GM23248 (cell line): ENCODE measurements at regions not wholly inside any gene's neighbourhood (a gene's known extent, or its start where the extent isn't known, plus 50 kb on each side); places are given as distances from the start of the nearest gene placed in this dataset.

Experiments used
- DNase-seq: peaks from one replicate; pipeline ENCODE4 v3.0.0-alpha.2; 2015
- H2AFZ ChIP-seq: fragments of 200-600 bp; sonication (generic); 2 replicates; pipeline ENCODE4 v1.6.1; 2016; ENCODE audit warnings: antibody characterized with exemption
- H3F3A ChIP-seq: fragments of 200-600 bp; sonication (generic); 2 replicates; pipeline ENCODE4 v1.6.1; 2016; ENCODE audit warnings: mild to moderate bottlenecking, antibody characterized with exemption, mixed run types; ENCODE audit not compliant: insufficient read depth
- H3K27ac ChIP-seq: fragments of 200-600 bp; sonication (generic); 2 replicates; pipeline ENCODE4 v1.5.1; 2016; ENCODE audit warnings: mild to moderate bottlenecking
- H3K27me3 ChIP-seq: fragments of 200-600 bp; sonication (generic); replicated peaks from 2 replicates; pipeline ENCODE4 v1.6.1; 2016; ENCODE audit warnings: mild to moderate bottlenecking; ENCODE audit not compliant: insufficient read depth
- H3K36me3 ChIP-seq: fragments of 200-600 bp; sonication (generic); 2 replicates; pipeline ENCODE4 v1.6.1; 2016; ENCODE audit warnings: low read depth, mild to moderate bottlenecking
- H3K4me1 ChIP-seq: fragments of 200-600 bp; sonication (generic); 2 replicates; pipeline ENCODE4 v1.6.1; 2016; ENCODE audit warnings: mild to moderate bottlenecking; ENCODE audit not compliant: insufficient read depth
- H3K4me2 ChIP-seq: fragments of 200-600 bp; sonication (generic); one replicate; pipeline ENCODE4 v1.6.1; 2016; ENCODE audit warnings: mild to moderate bottlenecking; ENCODE audit not compliant: unreplicated experiment
- H3K4me3 ChIP-seq: fragments of 200-600 bp; sonication (generic); 2 replicates; pipeline ENCODE4 v1.5.1; 2016; ENCODE audit warnings: mild to moderate bottlenecking
- H3K79me2 ChIP-seq: fragments of 200-600 bp; sonication (generic); 2 replicates; pipeline ENCODE4 v1.6.1; 2016; ENCODE audit warnings: mild to moderate bottlenecking; ENCODE audit not compliant: insufficient read depth
- H3K9ac ChIP-seq: fragments of 200-600 bp; sonication (generic); 2 replicates; pipeline ENCODE4 v1.6.1; 2016; ENCODE audit warnings: mild to moderate bottlenecking
- H3K9me2 ChIP-seq: fragments of 200-600 bp; sonication (generic); 2 replicates; pipeline ENCODE4 v1.6.1; 2016; ENCODE audit warnings: mixed run types, mild to moderate bottlenecking, moderate library complexity; ENCODE audit not compliant: insufficient read depth
- H3K9me3 ChIP-seq: fragments of 200-600 bp; sonication (generic); one replicate; pipeline ENCODE4 v1.6.1; 2017; ENCODE audit warnings: low read depth
- H4K20me1 ChIP-seq: fragments of 200-600 bp; sonication (generic); 2 replicates; pipeline ENCODE4 v1.6.0; 2016; ENCODE audit not compliant: insufficient read depth
- EZH2 ChIP-seq: fragments of 200-600 bp; sonication (generic); IDR thresholded peaks from 2 replicates; pipeline ENCODE4 v1.6.1; 2018; ENCODE audit warnings: antibody characterized with exemption, mild to moderate bottlenecking; ENCODE audit not compliant: insufficient read depth, poor library complexity, severe bottlenecking
- EZH2phosphoT487 ChIP-seq: fragments of 200-600 bp; sonication (generic); IDR thresholded peaks from 2 replicates; pipeline ENCODE4 v1.6.1; 2018; ENCODE audit warnings: antibody characterized with exemption, moderate library complexity, mild to moderate bottlenecking, low read depth; ENCODE audit not compliant: insufficient read depth
- WGBS, 2 experiments: methylation state at CpG; one replicate each; pipeline ENCODE4 v1.1.6; 2015 to 2017; ENCODE audit warnings: low lambda C conversion rate in 2 of 2, low coverage in 1 of 2; ENCODE audit errors: missing lambda C conversion rate in 2 of 2; 5-methylcytosine and 5-hydroxymethylcytosine counted together
- in situ Hi-C: fragments of 300-500 bp; cut with MboI; formaldehyde crosslinking; loops from 2 replicates; pipeline ENCODE4 v1.15.0; 2020

DNA sequence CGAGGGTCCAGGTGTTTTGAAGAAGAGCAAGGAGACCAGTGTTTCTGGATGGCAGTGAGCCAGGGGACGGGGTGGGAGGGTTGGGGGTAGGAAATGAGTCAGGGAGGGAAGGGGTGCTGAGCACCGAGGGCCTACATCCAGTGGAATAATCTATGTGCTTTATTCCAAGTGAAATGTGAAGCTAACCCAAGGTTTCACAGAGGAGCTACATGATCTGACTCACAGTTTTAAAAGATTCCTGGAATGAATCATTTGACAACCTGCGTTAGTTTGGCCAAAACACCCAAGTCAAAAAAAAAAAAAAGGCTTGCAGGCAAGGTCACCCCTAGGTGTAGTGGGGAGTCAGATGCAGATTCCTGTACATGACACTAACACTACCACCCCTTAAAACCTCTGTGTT is 419.7 kb upstream of the MEX3C start:
- no peaks in the 10 kb centered on the region for H3K9me3 ChIP-seq
- no peaks in the 10 kb centered on the region for H3K9me2 ChIP-seq
- H3K36me3 ChIP-seq: no peaks in the 10 kb centered on the region
- TF ChIP-seq EZH2 (no peak), EZH2phosphoT487 (no peak)
- no peak overlapping the region for H3K9ac ChIP-seq
- H3K27ac ChIP-seq: no peak overlapping the region
- DNase-seq: peak; percentile 6
- H3F3A ChIP-seq: no peaks in the 10 kb centered on the region
- 0 out of 2 replicates have a peak, but pooled peaks cover 4% of the 10 kb centered on the region for H3K4me1 ChIP-seq
- H3K4me3 ChIP-seq: no peak overlapping the region
- H3K79me2 ChIP-seq: no peaks in the 10 kb centered on the region
- H4K20me1 ChIP-seq: no peaks in the 10 kb centered on the region
- WGBS, 2 experiments: 35 to 42% methylated on average over 3 to 4 of the region's 4 CpGs
- in situ Hi-C loops: loop anchor here (25.0 kb wide), 1 partner anchor 505 kb away; no protein-coding TSS in a partner anchor
- H3K4me2 ChIP-seq: no peak overlapping the region
- H2AFZ ChIP-seq: no peak overlapping the region
- no peaks in the 10 kb centered on the region; the same call in 1 of the 2 replicates for H3K27me3 ChIP-seq

DNA sequence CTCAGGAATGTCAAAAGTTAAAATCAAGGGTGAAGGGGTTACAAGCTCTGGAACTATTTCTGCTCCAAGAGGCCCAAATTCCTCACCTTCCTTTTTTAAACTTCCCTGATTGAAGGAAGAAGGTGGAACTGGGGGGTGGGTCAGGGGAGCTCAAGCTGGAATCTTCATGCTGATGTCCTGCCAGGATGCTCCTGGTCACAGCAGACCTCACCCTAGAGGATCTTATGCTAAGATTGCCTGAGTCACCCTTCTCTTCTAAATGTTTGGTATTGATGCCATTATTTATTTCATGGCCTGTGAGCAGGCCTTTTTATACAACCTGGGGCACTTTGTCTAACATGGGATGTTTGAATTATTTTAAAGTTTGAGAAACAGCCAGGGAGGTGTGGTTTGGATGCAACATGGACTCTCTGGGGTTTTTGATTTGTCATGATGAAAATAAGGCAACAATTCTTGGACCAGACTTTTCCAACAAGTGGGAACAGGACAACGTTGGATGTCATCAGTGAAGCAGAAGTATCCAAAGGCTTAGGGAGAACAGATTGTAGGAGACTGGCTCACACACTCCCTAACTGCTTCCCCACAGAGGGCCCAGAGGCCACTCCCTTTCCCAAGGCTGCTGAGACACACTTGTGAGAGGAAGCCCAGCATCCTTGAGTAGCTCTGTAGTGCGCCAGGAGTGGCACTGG is 420.2 kb upstream of the MEX3C start:
- in situ Hi-C loops: loop anchor here (25.0 kb wide), 1 partner anchor 505 kb away; no protein-coding TSS in a partner anchor
- no peaks in the 10 kb centered on the region for H4K20me1 ChIP-seq
- 3% methylated on average over 2 of the region's 2 CpGs for whole genome bisulfite sequencing, 2 experiments
- H3K27ac ChIP-seq: no peak overlapping the region
- 0 out of 2 replicates have a peak, but pooled peaks cover 4% of the 10 kb centered on the region for H3K4me1 ChIP-seq
- no peaks in the 10 kb centered on the region for H3K36me3 ChIP-seq
- no peaks in the 10 kb centered on the region for H3K79me2 ChIP-seq
- no peak overlapping the region for H3K9ac ChIP-seq
- no peaks in the 10 kb centered on the region for H3K9me3 ChIP-seq
- no peaks in the 10 kb centered on the region; the same call in 1 of the 2 replicates for H3K27me3 ChIP-seq
- H3K9me2 ChIP-seq: no peaks in the 10 kb centered on the region
- H3K4me2 ChIP-seq: no peak overlapping the region
- TF ChIP-seq EZH2 (no peak), EZH2phosphoT487 (no peak)
- H3F3A ChIP-seq: no peaks in the 10 kb centered on the region
- no peak for DNase-seq
- no peak overlapping the region for H2AFZ ChIP-seq
- H3K4me3 ChIP-seq: no peak overlapping the region

DNA sequence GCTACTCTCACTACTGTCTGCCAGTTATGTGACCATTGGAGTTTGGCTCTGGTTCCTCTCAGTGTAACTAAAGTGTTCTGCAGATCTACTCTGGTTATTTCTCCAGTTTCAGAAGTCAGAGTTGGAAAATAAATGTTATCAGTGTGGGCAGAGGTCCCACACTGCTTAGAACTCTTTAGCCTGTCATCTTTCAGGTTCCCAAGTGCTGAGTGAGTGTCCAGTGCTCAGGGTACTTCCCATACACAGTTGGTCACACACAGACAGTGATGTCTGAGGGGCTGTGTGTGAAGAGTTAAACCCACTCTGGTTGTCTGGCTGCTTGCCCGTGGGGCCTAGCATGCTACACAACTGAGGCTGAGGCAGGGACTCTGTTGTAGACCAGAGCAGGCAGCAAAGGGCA is 421.8 kb upstream of the MEX3C start:
- TF ChIP-seq EZH2phosphoT487 (no peak), EZH2 (no peak)
- 0 out of 2 replicates have a peak, but pooled peaks cover 4% of the 10 kb centered on the region for H3K4me1 ChIP-seq
- H3K79me2 ChIP-seq: no peaks in the 10 kb centered on the region
- 0 to 8% methylated on average over 1 of the region's 1 CpG for WGBS, 2 experiments
- no peak overlapping the region for H3K4me2 ChIP-seq
- no peaks in the 10 kb centered on the region for H4K20me1 ChIP-seq
- H3K9me3 ChIP-seq: no peaks in the 10 kb centered on the region
- DNase-seq: no peak
- no peak overlapping the region for H2AFZ ChIP-seq
- in situ Hi-C loops: loop anchor here (25.0 kb wide), 1 partner anchor 507 kb away; no protein-coding TSS in a partner anchor
- no peaks in the 10 kb centered on the region for H3K9me2 ChIP-seq
- no peaks in the 10 kb centered on the region for H3F3A ChIP-seq
- H3K36me3 ChIP-seq: no peaks in the 10 kb centered on the region
- H3K9ac ChIP-seq: no peak overlapping the region
- no peak overlapping the region for H3K4me3 ChIP-seq
- H3K27me3 ChIP-seq: no peaks in the 10 kb centered on the region; the same call in 1 of the 2 replicates
- H3K27ac ChIP-seq: no peak overlapping the region

DNA sequence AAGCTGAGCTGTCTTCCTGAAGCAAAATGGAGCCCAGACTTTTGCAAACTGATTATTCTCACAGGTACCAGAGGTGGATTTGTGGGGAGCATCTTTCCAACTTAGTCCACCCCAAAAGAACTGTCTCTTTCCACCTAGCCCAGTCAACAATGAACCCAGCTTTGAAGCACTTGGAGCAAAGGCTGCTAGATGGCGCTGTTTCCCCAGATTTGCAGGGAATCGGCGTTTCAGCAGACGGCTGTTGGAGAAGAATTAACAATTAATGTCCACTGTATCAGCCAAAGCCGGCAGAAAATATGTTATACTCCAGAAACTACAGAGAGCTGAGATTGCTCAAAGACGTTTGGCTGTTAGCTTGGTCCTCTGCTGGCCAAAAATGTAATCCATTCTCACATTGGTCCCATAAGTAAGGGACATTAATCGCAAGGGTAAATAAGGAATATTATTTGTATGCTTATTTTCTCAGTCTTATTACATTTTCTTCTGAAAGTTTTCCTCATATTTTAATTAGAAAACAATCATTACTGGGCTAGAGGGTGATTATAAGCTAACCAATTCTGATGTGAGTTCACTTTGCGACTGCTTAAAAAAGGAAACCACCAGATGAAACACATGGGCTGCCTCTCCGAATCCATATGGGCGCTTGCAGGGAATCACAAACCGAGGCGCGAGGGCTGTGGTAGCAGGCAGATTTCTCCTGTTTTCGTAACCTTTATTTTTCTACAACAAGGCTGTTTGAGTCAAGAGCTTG is 423.8 kb upstream of the MEX3C start:
- no peak for TF ChIP-seq EZH2
- no peak for TF ChIP-seq EZH2phosphoT487
- in situ Hi-C loops: loop anchor here (25.0 kb wide), 1 partner anchor 509 kb away; no protein-coding TSS in a partner anchor
- Histone ChIP-seq H3K27ac (no peak overlapping the region), H3K27me3 (no peaks in the 10 kb centered on the region; the same call in 1 of the 2 replicates), H3F3A (no peaks in the 10 kb centered on the region), H3K4me2 (peak overlapping the region; percentile 87), H3K79me2 (no peaks in the 10 kb centered on the region), H3K36me3 (no peaks in the 10 kb centered on the region), H4K20me1 (no peaks in the 10 kb centered on the region), H3K4me3 (peak overlapping the region; percentile 60), H3K9me3 (no peaks in the 10 kb centered on the region), H2AFZ (peak overlapping the region; percentile 85), H3K9me2 (no peaks in the 10 kb centered on the region), H3K4me1 (0 out of 2 replicates have a peak, but pooled peaks cover 4% of the 10 kb centered on the region), H3K9ac (no peak overlapping the region)
- peak; percentile 69 for DNase-seq
- WGBS, 2 experiments: 2% methylated on average over 14 of the region's 14 CpGs
